ENCODE measurements at regions not wholly inside any gene's neighbourhood (a gene's known extent, or its start where the extent isn't known, plus 50 kb on each side); places are given as distances from the start of the nearest gene placed in this dataset.

- no TSS peak for BruUV-seq (replicated peaks)
- Histone ChIP-seq H3K27me3 (ENCODE audit: low read length) (no peaks in the 10 kb centered on the region), H3K4me3 (ENCODE audit: low read length) (no peak overlapping the region), H3K9ac (ENCODE audit: low read length) (no peak overlapping the region), H3K4me1 (ENCODE audit: insufficient read depth, low read length) (peaks cover 10% of the 10 kb centered on the region), H3K27ac (ENCODE audit: low read length) (no peak overlapping the region), H3K9me3 (ENCODE audit: low read length) (no peaks in the 10 kb centered on the region), H4K20me1 (ENCODE audit: low read length) (no peaks in the 10 kb centered on the region), H3K79me2 (ENCODE audit: low read length) (no peaks in the 10 kb centered on the region), H3K9me2 (replicated peaks; ENCODE audit: low read length) (no peaks in the 10 kb centered on the region), H3F3A (ENCODE audit: low read length, unreplicated experiment) (no peaks in the 10 kb centered on the region), H2AFZ (ENCODE audit: low read length) (no peak overlapping the region), H3K4me2 (ENCODE audit: low read length) (peak overlapping the region; percentile 45), H3K36me3 (ENCODE audit: low read depth, low read length) (no peaks in the 10 kb centered on the region)
- CTCF ChIA-PET, result no interaction called here
- TF ChIP-seq EZH2phosphoT487 (IDR thresholded peaks at IDR 0.05; ENCODE audit: borderline replicate concordance, low read length) (no peak), CTCF (conservative IDR thresholded peaks at IDR 0.05; ENCODE audit: low read depth, low read length) (no peak), EZH2 (IDR thresholded peaks at IDR 0.05; ENCODE audit: low read length, unreplicated experiment) (no peak)
- intact Hi-C loops (cut with micrococcal nuclease), result no loop called here
- DNase-seq (no peak), ATAC-seq (no peak)
- POLR2A ChIA-PET (ENCODE audit: unreplicated experiment), result no interaction called here
Measured at GRCh38 chr20:50367104-50367674, 143.0 kb upstream of the PTPN1 start.

DNA sequence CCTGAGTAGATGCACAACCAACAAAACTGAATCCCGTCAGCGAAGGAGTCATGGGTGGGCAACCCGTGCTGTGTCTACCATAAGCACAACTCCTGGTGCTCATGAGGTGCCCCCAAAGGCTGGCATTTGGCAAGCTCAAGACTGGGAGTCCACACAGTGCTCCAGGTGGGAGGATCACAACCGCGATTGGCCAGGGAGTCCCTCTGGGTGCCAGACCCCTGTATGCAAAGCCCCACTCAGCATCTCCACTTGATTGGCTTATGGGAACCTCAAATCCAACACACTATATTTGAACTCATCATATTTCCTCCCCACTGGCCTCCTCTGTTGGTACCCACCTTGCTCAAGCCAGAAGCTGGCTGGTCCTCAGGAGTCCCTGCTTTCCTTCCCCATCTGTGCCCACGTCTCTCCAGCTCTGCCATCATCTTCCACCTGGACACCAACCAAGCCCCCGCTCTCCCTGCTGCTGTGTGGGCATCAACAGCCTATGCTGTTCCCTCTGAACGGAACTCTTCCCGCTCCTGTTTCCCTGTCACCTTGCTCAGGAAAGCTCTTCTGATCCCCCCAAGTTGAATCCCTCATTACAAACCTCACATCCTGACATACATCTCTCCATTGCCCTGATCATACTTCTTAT, 142.3 kb upstream of the PTPN1 start:
- Histone ChIP-seq H3K9ac (ENCODE audit: low read length) (no peak overlapping the region), H3K27me3 (ENCODE audit: low read length) (no peaks in the 10 kb centered on the region), H3K9me3 (ENCODE audit: low read length) (no peaks in the 10 kb centered on the region), H3K79me2 (ENCODE audit: low read length) (no peaks in the 10 kb centered on the region), H3K4me2 (ENCODE audit: low read length) (no peak overlapping the region), H2AFZ (ENCODE audit: low read length) (no peak overlapping the region), H3K27ac (ENCODE audit: low read length) (no peak overlapping the region), H3K36me3 (ENCODE audit: low read depth, low read length) (no peaks in the 10 kb centered on the region), H3F3A (ENCODE audit: low read length, unreplicated experiment) (no peaks in the 10 kb centered on the region), H3K9me2 (replicated peaks; ENCODE audit: low read length) (no peaks in the 10 kb centered on the region), H3K4me3 (ENCODE audit: low read length) (no peak overlapping the region), H4K20me1 (ENCODE audit: low read length) (no peaks in the 10 kb centered on the region), H3K4me1 (ENCODE audit: insufficient read depth, low read length) (peaks cover 17% of the 10 kb centered on the region)
- no TSS peak for BruUV-seq (replicated peaks)
- intact Hi-C loops (cut with micrococcal nuclease), result no loop called here
- CTCF ChIA-PET, result no interaction called here
- TF ChIP-seq EZH2 (IDR thresholded peaks at IDR 0.05; ENCODE audit: low read length, unreplicated experiment) (no peak), EZH2phosphoT487 (IDR thresholded peaks at IDR 0.05; ENCODE audit: borderline replicate concordance, low read length) (no peak), CTCF (conservative IDR thresholded peaks at IDR 0.05; ENCODE audit: low read depth, low read length) (no peak)
- no peak for DNase-seq
- POLR2A ChIA-PET (ENCODE audit: unreplicated experiment), result no interaction called here
- no peak for ATAC-seq

- POLR2A ChIA-PET (ENCODE audit: unreplicated experiment), result no interaction called here
- no TSS peak for BruUV-seq (replicated peaks)
- intact Hi-C loops (cut with micrococcal nuclease), result no loop called here
Measured at GRCh38 chr20:50368386-50368785, 141.8 kb upstream of the PTPN1 start.

More at GRCh38 chr20:50368386-50368785, 141.8 kb upstream of the PTPN1 start:
- H2AFZ ChIP-seq (ENCODE audit: low read length), result no peak overlapping the region
- H3K9me3 ChIP-seq (ENCODE audit: low read length), result no peaks in the 10 kb centered on the region
- no peak overlapping the region for H3K4me2 ChIP-seq (ENCODE audit: low read length)
- ATAC-seq, result no peak
- TF ChIP-seq EZH2 (IDR thresholded peaks at IDR 0.05; ENCODE audit: low read length, unreplicated experiment) (no peak), CTCF (conservative IDR thresholded peaks at IDR 0.05; ENCODE audit: low read depth, low read length) (no peak), EZH2phosphoT487 (IDR thresholded peaks at IDR 0.05; ENCODE audit: borderline replicate concordance, low read length) (no peak)
- H3F3A ChIP-seq (ENCODE audit: low read length, unreplicated experiment), result no peaks in the 10 kb centered on the region
- H3K27ac ChIP-seq (ENCODE audit: low read length), result no peak overlapping the region
- H4K20me1 ChIP-seq (ENCODE audit: low read length), result no peaks in the 10 kb centered on the region
- H3K9me2 ChIP-seq (replicated peaks; ENCODE audit: low read length), result no peaks in the 10 kb centered on the region
- H3K27me3 ChIP-seq (ENCODE audit: low read length), result no peaks in the 10 kb centered on the region
- H3K9ac ChIP-seq (ENCODE audit: low read length), result no peak overlapping the region
- no peak for DNase-seq
- no peak overlapping the region for H3K4me3 ChIP-seq (ENCODE audit: low read length)
- CTCF ChIA-PET, result no interaction called here
- peaks cover 22% of the 10 kb centered on the region for H3K4me1 ChIP-seq (ENCODE audit: insufficient read depth, low read length)
- no peaks in the 10 kb centered on the region for H3K79me2 ChIP-seq (ENCODE audit: low read length)
- no peaks in the 10 kb centered on the region for H3K36me3 ChIP-seq (ENCODE audit: low read depth, low read length)
